HEK293 (cell line): ENCODE measurements at regions not wholly inside any gene's neighbourhood (a gene's known extent, or its start where the extent isn't known, plus 50 kb on each side); places are given as distances from the start of the nearest gene placed in this dataset.

ENCODE experiments used
- CTCF ChIA-PET: fragments of 350-600 bp; formaldehyde crosslinking; extraction: SDS; loops from one replicate; lab custom pipeline; 2021; ENCODE audit warnings: antibody characterized with exemption; lab: Yijun Ruan, JAX
- POLR2A ChIA-PET: fragments of 300-600 bp; formaldehyde crosslinking; extraction: SDS; loops from one replicate; lab custom pipeline; 2020; ENCODE audit warnings: antibody characterized with exemption, inconsistent platforms; lab: Yijun Ruan, JAX
- H3K27ac ChIP-seq: fragments of 200-500 bp; sonication (Bioruptor generic); 2 replicates; pipeline ENCODE4 v1.5.1; 2014; ENCODE audit warnings: low read depth, low read length, control low read depth, inconsistent platforms; ENCODE audit errors: extremely low read depth
- H3K36me3 ChIP-seq, 2 experiments: fragments of 200-500 bp in 1 of 2; sonication (Bioruptor generic) in 1 of 2; 1 replicate in 1 of 2; 2 replicates in 1 of 2; pipeline ENCODE4 v1.5.1; 2014 to 2017; ENCODE audit warnings: inconsistent platforms in 2 of 2, low read length in 2 of 2; ENCODE audit not compliant: control insufficient read depth in 2 of 2, insufficient read depth in 1 of 2
- H3K4me1 ChIP-seq: fragments of 200-500 bp; sonication (Bioruptor generic); 2 replicates; pipeline ENCODE4 v1.5.1; 2014; ENCODE audit warnings: mild to moderate bottlenecking, low read length, inconsistent platforms; ENCODE audit not compliant: control insufficient read depth, insufficient read depth
- H3K4me3 ChIP-seq: 2 replicates; pipeline ENCODE4 v1.5.1; 2011; ENCODE audit warnings: low read depth, mild to moderate bottlenecking, control low read depth, low read length, moderate library complexity
- H3K9me3 ChIP-seq: fragments of 200-500 bp; sonication (Bioruptor generic); 2 replicates; pipeline ENCODE4 v1.5.1; 2014; ENCODE audit warnings: low read depth, low read length, inconsistent platforms; ENCODE audit not compliant: control insufficient read depth, insufficient read depth
- GFI1B ChIP-seq: fragments of 450-650 bp; formaldehyde crosslinking; IDR thresholded peaks from 2 replicates; pipeline ENCODE4 v1.5.1; 2016; ENCODE audit warnings: missing biosample characterization, missing genetic modification characterization
- GLI2 ChIP-seq: fragments of 450-650 bp; formaldehyde crosslinking; IDR thresholded peaks from 2 replicates; pipeline ENCODE4; 2017; ENCODE audit warnings: missing biosample characterization, missing genetic modification characterization, low read depth, borderline replicate concordance
- IKZF3 ChIP-seq: fragments of 450-650 bp; IDR thresholded peaks from 2 replicates; pipeline ENCODE4 v1.5.0; 2018; ENCODE audit warnings: missing biosample characterization, mild to moderate bottlenecking, missing genetic modification characterization, moderate library complexity
- KLF1 ChIP-seq: fragments of 450-650 bp; formaldehyde crosslinking; IDR thresholded peaks from 2 replicates; pipeline ENCODE4 v1.5.1; 2016; ENCODE audit warnings: missing biosample characterization, missing genetic modification characterization
- MYNN ChIP-seq: fragments of 450-650 bp; formaldehyde crosslinking; IDR thresholded peaks from 2 replicates; pipeline ENCODE4 v1.5.1; 2016; ENCODE audit warnings: missing biosample characterization, missing genetic modification characterization, borderline replicate concordance
- SCRT1 ChIP-seq: fragments of 450-650 bp; formaldehyde crosslinking; IDR thresholded peaks from 2 replicates; pipeline ENCODE4 v1.5.1; 2016; ENCODE audit warnings: missing biosample characterization, missing genetic modification characterization, borderline replicate concordance
- ZBTB8A ChIP-seq: fragments of 450-650 bp; formaldehyde crosslinking; IDR thresholded peaks from 2 replicates; pipeline ENCODE4 v1.5.1; 2016; ENCODE audit warnings: missing biosample characterization, missing genetic modification characterization
- ZFP37 ChIP-seq: fragments of 450-650 bp; formaldehyde crosslinking; IDR thresholded peaks from 2 replicates; pipeline ENCODE4 v1.5.1; 2016; ENCODE audit warnings: missing biosample characterization, missing genetic modification characterization
- ZNF202 ChIP-seq: fragments of 450-650 bp; formaldehyde crosslinking; IDR thresholded peaks from 2 replicates; pipeline ENCODE4 v1.5.1; 2016; ENCODE audit warnings: missing biosample characterization, missing genetic modification characterization, borderline replicate concordance
- ZNF423 ChIP-seq: fragments of 450-650 bp; formaldehyde crosslinking; IDR thresholded peaks from 2 replicates; pipeline ENCODE4 v1.5.1; 2016; ENCODE audit warnings: missing biosample characterization, missing genetic modification characterization
- ZNF433 ChIP-seq: fragments of 450-650 bp; formaldehyde crosslinking; IDR thresholded peaks from 2 replicates; pipeline ENCODE4 v1.5.1; 2016; ENCODE audit warnings: missing biosample characterization, missing genetic modification characterization, low read depth
- ZNF530 ChIP-seq: fragments of 450-650 bp; formaldehyde crosslinking; IDR thresholded peaks from 2 replicates; pipeline ENCODE4 v1.5.1; 2016; ENCODE audit warnings: low read depth, missing biosample characterization, missing genetic modification characterization
- ZNF571 ChIP-seq: fragments of 450-650 bp; formaldehyde crosslinking; IDR thresholded peaks from 2 replicates; pipeline ENCODE4 v1.5.0; 2017; ENCODE audit warnings: missing biosample characterization, missing genetic modification characterization
- ZNF585B ChIP-seq: fragments of 450-650 bp; formaldehyde crosslinking; IDR thresholded peaks from 2 replicates; pipeline ENCODE4 v1.5.1; 2016; ENCODE audit warnings: missing biosample characterization, missing genetic modification characterization
- ZNF596 ChIP-seq: fragments of 450-650 bp; IDR thresholded peaks from 2 replicates; pipeline ENCODE4 v1.5.0; 2018; ENCODE audit warnings: missing biosample characterization, mild to moderate bottlenecking, missing genetic modification characterization, moderate library complexity
- ZNF610 ChIP-seq: fragments of 450-650 bp; formaldehyde crosslinking; IDR thresholded peaks from 2 replicates; pipeline ENCODE4 v1.5.1; 2016; ENCODE audit warnings: missing biosample characterization, missing genetic modification characterization, borderline replicate concordance
- ZNF621 ChIP-seq: fragments of 450-650 bp; formaldehyde crosslinking; IDR thresholded peaks from 2 replicates; pipeline ENCODE4 v1.5.1; 2017; ENCODE audit warnings: missing biosample characterization, missing genetic modification characterization
- ZNF654 ChIP-seq: fragments of 450-650 bp; formaldehyde crosslinking; IDR thresholded peaks from 2 replicates; pipeline ENCODE4 v1.5.1; 2016; ENCODE audit warnings: low read depth, missing biosample characterization, missing genetic modification characterization
- ZNF664 ChIP-seq: fragments of 450-650 bp; formaldehyde crosslinking; IDR thresholded peaks from 2 replicates; pipeline ENCODE4 v1.5.1; 2016; ENCODE audit warnings: missing biosample characterization, missing genetic modification characterization
- ZNF677 ChIP-seq: fragments of 450-650 bp; IDR thresholded peaks from 2 replicates; pipeline ENCODE4 v1.5.0; 2018; ENCODE audit warnings: missing biosample characterization, mild to moderate bottlenecking, missing genetic modification characterization, moderate library complexity
- ZNF777 ChIP-seq: fragments of 450-650 bp; formaldehyde crosslinking; IDR thresholded peaks from 2 replicates; pipeline ENCODE4 v1.5.1; 2017; ENCODE audit warnings: missing biosample characterization, missing genetic modification characterization, borderline replicate concordance
- ZNF830 ChIP-seq: fragments of 450-650 bp; IDR thresholded peaks from 2 replicates; pipeline ENCODE4 v1.5.0; 2018; ENCODE audit warnings: missing biosample characterization, missing genetic modification characterization, low read depth, mild to moderate bottlenecking, moderate library complexity
- ZNF837 ChIP-seq: fragments of 450-650 bp; formaldehyde crosslinking; IDR thresholded peaks from 2 replicates; pipeline ENCODE4 v1.5.1; 2016; ENCODE audit warnings: missing biosample characterization, missing genetic modification characterization
- TF ChIP-seq, protein P1 (sequence below): fragments of 450-650 bp; formaldehyde crosslinking; IDR thresholded peaks from 2 replicates; pipeline ENCODE4 v1.5.1; 2016; ENCODE audit warnings: missing biosample characterization, missing genetic modification characterization
- TF ChIP-seq, protein P2 (sequence below): fragments of 450-650 bp; formaldehyde crosslinking; IDR thresholded peaks from 2 replicates; pipeline ENCODE4 v1.5.1; 2016; ENCODE audit warnings: missing biosample characterization, missing genetic modification characterization, low read depth
- TF ChIP-seq, protein P3 (sequence below): fragments of 450-650 bp; formaldehyde crosslinking; IDR thresholded peaks from 2 replicates; pipeline ENCODE4 v1.5.1; 2016; ENCODE audit warnings: missing biosample characterization, missing genetic modification characterization
- TF ChIP-seq, protein P4 (sequence below): fragments of 450-650 bp; formaldehyde crosslinking; IDR thresholded peaks from 2 replicates; pipeline ENCODE4 v1.5.1; 2016; ENCODE audit warnings: missing biosample characterization, missing genetic modification characterization

DNA sequence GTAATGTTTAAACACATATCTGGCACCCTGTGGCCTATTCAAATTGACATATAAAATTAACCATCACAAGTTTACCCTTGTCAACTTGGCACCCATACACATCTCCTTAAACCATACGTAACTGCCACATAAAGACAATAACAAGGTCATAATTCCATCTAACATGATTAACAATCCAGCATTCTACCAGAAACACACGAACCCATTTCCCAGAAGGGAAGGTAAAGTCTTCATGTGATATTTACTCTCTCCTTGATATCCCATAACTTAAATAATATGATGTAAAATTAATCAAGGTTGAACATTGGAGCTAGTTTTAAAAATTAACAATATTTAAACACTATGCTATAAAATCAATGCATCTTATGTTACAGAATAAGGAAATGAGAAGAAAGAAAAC, 55.2 kb upstream of the CEP295 start:
- no peak overlapping the region for H3K4me3 ChIP-seq
- H3K27ac ChIP-seq: no peak overlapping the region
- no peaks in the 10 kb centered on the region for H3K36me3 ChIP-seq
- H3K9me3 ChIP-seq: no peaks in the 10 kb centered on the region
- POLR2A ChIA-PET: no interaction called here
- no peaks in the 10 kb centered on the region for H3K4me1 ChIP-seq
- TF ChIP-seq GFI1B (no peak), ZNF621 (tag by site-specific recombination) (no peak), ZNF596 (no peak), GLI2 (tag by site-specific recombination) (no peak), ZNF610 (no peak), SCRT1 (tag by site-specific recombination) (no peak), ZNF433 (tag by site-specific recombination) (no peak), IKZF3 (tag by site-specific recombination) (no peak), ZNF664 (tag by site-specific recombination) (no peak), ZNF654 (tag by site-specific recombination) (no peak), ZBTB8A (tag by site-specific recombination) (no peak), ZNF677 (tag by site-specific recombination) (no peak), MYNN (no peak), ZFP37 (tag by site-specific recombination) (no peak)
- TF ChIP-seq, protein P1, sequence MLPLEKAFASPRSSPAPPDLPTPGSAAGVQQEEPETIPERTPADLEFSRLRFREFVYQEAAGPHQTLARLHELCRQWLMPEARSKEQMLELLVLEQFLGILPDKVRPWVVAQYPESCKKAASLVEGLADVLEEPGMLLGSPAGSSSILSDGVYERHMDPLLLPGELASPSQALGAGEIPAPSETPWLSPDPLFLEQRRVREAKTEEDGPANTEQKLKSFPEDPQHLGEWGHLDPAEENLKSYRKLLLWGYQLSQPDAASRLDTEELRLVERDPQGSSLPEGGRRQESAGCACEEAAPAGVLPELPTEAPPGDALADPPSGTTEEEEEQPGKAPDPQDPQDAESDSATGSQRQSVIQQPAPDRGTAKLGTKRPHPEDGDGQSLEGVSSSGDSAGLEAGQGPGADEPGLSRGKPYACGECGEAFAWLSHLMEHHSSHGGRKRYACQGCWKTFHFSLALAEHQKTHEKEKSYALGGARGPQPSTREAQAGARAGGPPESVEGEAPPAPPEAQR: no peak
- TF ChIP-seq, protein P2, sequence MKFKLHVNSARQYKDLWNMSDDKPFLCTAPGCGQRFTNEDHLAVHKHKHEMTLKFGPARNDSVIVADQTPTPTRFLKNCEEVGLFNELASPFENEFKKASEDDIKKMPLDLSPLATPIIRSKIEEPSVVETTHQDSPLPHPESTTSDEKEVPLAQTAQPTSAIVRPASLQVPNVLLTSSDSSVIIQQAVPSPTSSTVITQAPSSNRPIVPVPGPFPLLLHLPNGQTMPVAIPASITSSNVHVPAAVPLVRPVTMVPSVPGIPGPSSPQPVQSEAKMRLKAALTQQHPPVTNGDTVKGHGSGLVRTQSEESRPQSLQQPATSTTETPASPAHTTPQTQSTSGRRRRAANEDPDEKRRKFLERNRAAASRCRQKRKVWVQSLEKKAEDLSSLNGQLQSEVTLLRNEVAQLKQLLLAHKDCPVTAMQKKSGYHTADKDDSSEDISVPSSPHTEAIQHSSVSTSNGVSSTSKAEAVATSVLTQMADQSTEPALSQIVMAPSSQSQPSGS (tag by site-specific recombination): no peak
- TF ChIP-seq, protein P3, sequence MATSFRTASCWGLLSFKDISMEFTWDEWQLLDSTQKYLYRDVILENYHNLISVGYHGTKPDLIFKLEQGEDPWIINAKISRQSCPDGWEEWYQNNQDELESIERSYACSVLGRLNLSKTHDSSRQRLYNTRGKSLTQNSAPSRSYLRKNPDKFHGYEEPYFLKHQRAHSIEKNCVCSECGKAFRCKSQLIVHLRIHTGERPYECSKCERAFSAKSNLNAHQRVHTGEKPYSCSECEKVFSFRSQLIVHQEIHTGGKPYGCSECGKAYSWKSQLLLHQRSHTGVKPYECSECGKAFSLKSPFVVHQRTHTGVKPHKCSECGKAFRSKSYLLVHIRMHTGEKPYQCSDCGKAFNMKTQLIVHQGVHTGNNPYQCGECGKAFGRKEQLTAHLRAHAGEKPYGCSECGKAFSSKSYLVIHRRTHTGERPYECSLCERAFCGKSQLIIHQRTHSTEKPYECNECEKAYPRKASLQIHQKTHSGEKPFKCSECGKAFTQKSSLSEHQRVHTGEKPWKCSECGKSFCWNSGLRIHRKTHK (tag by site-specific recombination): no peak
- TF ChIP-seq, all 188 proteins: peak for 0
- CTCF ChIA-PET: no interaction called here

DNA sequence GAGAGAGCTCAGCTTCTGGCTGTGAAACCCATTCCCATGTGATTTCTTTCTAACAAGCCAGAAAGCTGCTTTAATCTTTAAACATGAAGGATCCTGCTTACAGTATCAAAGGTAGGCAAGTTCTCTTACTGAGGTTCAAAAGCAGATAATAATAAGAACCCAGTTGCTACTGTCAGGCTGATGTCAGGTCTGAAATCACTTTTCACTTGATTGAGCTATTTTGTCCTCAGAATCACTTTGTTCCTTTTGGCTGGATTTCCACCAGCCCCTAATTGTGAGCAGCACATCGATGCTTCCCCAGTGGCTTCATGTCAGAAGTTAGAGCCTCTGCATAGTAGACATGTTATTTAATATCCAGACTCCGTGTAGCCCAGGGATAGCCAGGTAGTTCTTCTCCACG, 55.8 kb upstream of the CEP295 start:
- no peaks in the 10 kb centered on the region for H3K36me3 ChIP-seq
- CTCF ChIA-PET: no interaction called here
- POLR2A ChIA-PET: no interaction called here

More for the DNA sequence above, 55.8 kb upstream of the CEP295 start:
- Histone ChIP-seq H3K4me3 (no peak overlapping the region), H3K9me3 (no peaks in the 10 kb centered on the region), H3K27ac (no peak overlapping the region), H3K4me1 (no peaks in the 10 kb centered on the region)
- TF ChIP-seq ZNF571 (tag by site-specific recombination) (no peak), KLF1 (no peak), ZNF837 (no peak), ZNF585B (no peak), ZNF677 (tag by site-specific recombination) (no peak), ZNF830 (no peak), ZNF202 (no peak), ZNF777 (tag by site-specific recombination) (no peak), ZNF530 (tag by site-specific recombination) (no peak), ZNF423 (no peak)
- TF ChIP-seq, protein P4, sequence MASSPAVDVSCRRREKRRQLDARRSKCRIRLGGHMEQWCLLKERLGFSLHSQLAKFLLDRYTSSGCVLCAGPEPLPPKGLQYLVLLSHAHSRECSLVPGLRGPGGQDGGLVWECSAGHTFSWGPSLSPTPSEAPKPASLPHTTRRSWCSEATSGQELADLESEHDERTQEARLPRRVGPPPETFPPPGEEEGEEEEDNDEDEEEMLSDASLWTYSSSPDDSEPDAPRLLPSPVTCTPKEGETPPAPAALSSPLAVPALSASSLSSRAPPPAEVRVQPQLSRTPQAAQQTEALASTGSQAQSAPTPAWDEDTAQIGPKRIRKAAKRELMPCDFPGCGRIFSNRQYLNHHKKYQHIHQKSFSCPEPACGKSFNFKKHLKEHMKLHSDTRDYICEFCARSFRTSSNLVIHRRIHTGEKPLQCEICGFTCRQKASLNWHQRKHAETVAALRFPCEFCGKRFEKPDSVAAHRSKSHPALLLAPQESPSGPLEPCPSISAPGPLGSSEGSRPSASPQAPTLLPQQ: no peak
